ENCODE measurements at regions not wholly inside any gene's neighbourhood (a gene's known extent, or its start where the extent isn't known, plus 50 kb on each side); places are given as distances from the start of the nearest gene placed in this dataset.

- TF ChIP-seq CTCF (IDR thresholded peaks at IDR 0.05), result no peak
- no peak for TF ChIP-seq ZBTB33 (IDR thresholded peaks at IDR 0.05; ENCODE audit: borderline replicate concordance, low read depth)
- TF ChIP-seq TCF12 (IDR thresholded peaks at IDR 0.05), result no peak
- no peak for TF ChIP-seq REST (IDR thresholded peaks at IDR 0.05; ENCODE audit: low read depth, low read length)
- no peak for TF ChIP-seq EZH2phosphoT487 (IDR thresholded peaks at IDR 0.05; ENCODE audit: borderline replicate concordance, low read depth)
- TF ChIP-seq RXRA (IDR thresholded peaks at IDR 0.05; ENCODE audit: borderline replicate concordance, low read depth), result no peak
These were observed 234.2 kb upstream of the RFX3 start for GRCh38 chr9:3760031-3760430.

Data from SK-N-SH (cell line).